ENCODE measurements at regions not wholly inside any gene's neighbourhood (a gene's known extent, or its start where the extent isn't known, plus 50 kb on each side); places are given as distances from the start of the nearest gene placed in this dataset.

GRCh38 chr18:28715206-28715605 is 538.3 kb upstream of the CDH2 start:
- H3K4me2 ChIP-seq (ENCODE audit: low read length), result no peak overlapping the region
- no peak overlapping the region for H2BK5ac ChIP-seq (ENCODE audit: low read depth, low read length, poor library complexity)
- H3K4me1 ChIP-seq (ENCODE audit: control insufficient read depth in 1 of 2, insufficient read depth in 2 of 2, low read length in 2 of 2), result peaks cover 0 to 1% of the 10 kb centered on the region in 2 experiments
- H4K91ac ChIP-seq (ENCODE audit: low read depth, low read length), result no peak overlapping the region
- H3K23ac ChIP-seq (ENCODE audit: low read length), result no peak overlapping the region
- no peaks in the 10 kb centered on the region for H3K79me1 ChIP-seq (ENCODE audit: low read length)
- H2BK12ac ChIP-seq (ENCODE audit: low read length), result no peak overlapping the region
- H3K79me2 ChIP-seq (ENCODE audit: control insufficient read depth, insufficient read depth, low read length, poor library complexity), result no peaks in the 10 kb centered on the region
- H4K8ac ChIP-seq (ENCODE audit: low read depth, low read length), result no peak overlapping the region
- H3K27me3 ChIP-seq (ENCODE audit: insufficient read depth, low read length), result no peaks in the 10 kb centered on the region
- no peak overlapping the region for H3K4ac ChIP-seq (ENCODE audit: low read depth, low read length)
- H3K9ac ChIP-seq (ENCODE audit: low read length), result no peak overlapping the region
- no peak overlapping the region for H3K14ac ChIP-seq (ENCODE audit: low read length)
- H3K4me3 ChIP-seq (ENCODE audit: low read depth, low read length), result no peak overlapping the region
- no peaks in the 10 kb centered on the region for H3K36me3 ChIP-seq (ENCODE audit: control insufficient read depth in 1 of 2, insufficient read depth in 2 of 2, low read length in 2 of 2)
- DNase-seq, result no peak
- H3K9me3 ChIP-seq (ENCODE audit: insufficient read depth, low read depth, low read length), result no peaks in the 10 kb centered on the region
- H3K27ac ChIP-seq (ENCODE audit: low read depth, low read length), result no peak overlapping the region
- no peak overlapping the region for H2AFZ ChIP-seq (ENCODE audit: insufficient read depth, low read length, poor library complexity)
- no peak overlapping the region for H2AK5ac ChIP-seq (ENCODE audit: low read length)
- no peak overlapping the region for H2BK120ac ChIP-seq (ENCODE audit: insufficient read depth, low read length, poor library complexity)
- no peak overlapping the region for H4K12ac ChIP-seq (ENCODE audit: low read depth, low read length)
- H3K18ac ChIP-seq (ENCODE audit: low read length), result no peak overlapping the region
- no CpG with 5 or more reads among the region's 1 CpG for WGBS (ENCODE audit: extremely low coverage, insufficient coverage, insufficient read length)

GRCh38 chr18:28714498-28714897 is 537.6 kb upstream of the CDH2 start:
- H2BK120ac ChIP-seq (ENCODE audit: insufficient read depth, low read length, poor library complexity), result no peak overlapping the region
- no peak overlapping the region for H2AK5ac ChIP-seq (ENCODE audit: low read length)
- no peaks in the 10 kb centered on the region for H3K36me3 ChIP-seq (ENCODE audit: control insufficient read depth in 1 of 2, insufficient read depth in 2 of 2, low read length in 2 of 2)
- no peaks in the 10 kb centered on the region for H3K9me3 ChIP-seq (ENCODE audit: insufficient read depth, low read depth, low read length)
- no peak overlapping the region for H3K27ac ChIP-seq (ENCODE audit: low read depth, low read length)
- no peak overlapping the region for H4K91ac ChIP-seq (ENCODE audit: low read depth, low read length)
- H3K18ac ChIP-seq (ENCODE audit: low read length), result no peak overlapping the region
- H2BK12ac ChIP-seq (ENCODE audit: low read length), result no peak overlapping the region
- H2BK5ac ChIP-seq (ENCODE audit: low read depth, low read length, poor library complexity), result no peak overlapping the region
- no peaks in the 10 kb centered on the region for H3K79me2 ChIP-seq (ENCODE audit: control insufficient read depth, insufficient read depth, low read length, poor library complexity)
- H3K9ac ChIP-seq (ENCODE audit: low read length), result no peak overlapping the region
- H3K4me1 ChIP-seq (ENCODE audit: control insufficient read depth in 1 of 2, insufficient read depth in 2 of 2, low read length in 2 of 2), result peaks cover 0 to 1% of the 10 kb centered on the region in 2 experiments
- no peaks in the 10 kb centered on the region for H3K79me1 ChIP-seq (ENCODE audit: low read length)
- DNase-seq, result no peak
- no peak overlapping the region for H4K12ac ChIP-seq (ENCODE audit: low read depth, low read length)
- H3K4me3 ChIP-seq (ENCODE audit: low read depth, low read length), result no peak overlapping the region
- H3K4me2 ChIP-seq (ENCODE audit: low read length), result no peak overlapping the region
- no peak overlapping the region for H4K8ac ChIP-seq (ENCODE audit: low read depth, low read length)
- H3K14ac ChIP-seq (ENCODE audit: low read length), result no peak overlapping the region
- H3K23ac ChIP-seq (ENCODE audit: low read length), result no peak overlapping the region
- no peak overlapping the region for H3K4ac ChIP-seq (ENCODE audit: low read depth, low read length)
- no peak overlapping the region for H2AFZ ChIP-seq (ENCODE audit: insufficient read depth, low read length, poor library complexity)
- H3K27me3 ChIP-seq (ENCODE audit: insufficient read depth, low read length), result no peaks in the 10 kb centered on the region

- Histone ChIP-seq H3K79me1 (ENCODE audit: low read length) (no peaks in the 10 kb centered on the region), H3K27ac (ENCODE audit: low read depth, low read length) (no peak overlapping the region), H4K12ac (ENCODE audit: low read depth, low read length) (no peak overlapping the region), H2AK5ac (ENCODE audit: low read length) (no peak overlapping the region), H3K4me1 (ENCODE audit: control insufficient read depth in 1 of 2, insufficient read depth in 2 of 2, low read length in 2 of 2) (peaks cover 0 to 1% of the 10 kb centered on the region in 2 experiments), H2BK12ac (ENCODE audit: low read length) (no peak overlapping the region), H3K79me2 (ENCODE audit: control insufficient read depth, insufficient read depth, low read length, poor library complexity) (no peaks in the 10 kb centered on the region), H2BK120ac (ENCODE audit: insufficient read depth, low read length, poor library complexity) (no peak overlapping the region), H3K23ac (ENCODE audit: low read length) (no peak overlapping the region), H2AFZ (ENCODE audit: insufficient read depth, low read length, poor library complexity) (no peak overlapping the region), H4K91ac (ENCODE audit: low read depth, low read length) (no peak overlapping the region), H3K4ac (ENCODE audit: low read depth, low read length) (no peak overlapping the region), H3K9me3 (ENCODE audit: insufficient read depth, low read depth, low read length) (no peaks in the 10 kb centered on the region), H3K9ac (ENCODE audit: low read length) (no peak overlapping the region), H3K4me2 (ENCODE audit: low read length) (no peak overlapping the region), H2BK5ac (ENCODE audit: low read depth, low read length, poor library complexity) (no peak overlapping the region), H4K8ac (ENCODE audit: low read depth, low read length) (no peak overlapping the region), H3K36me3 (ENCODE audit: control insufficient read depth in 1 of 2, insufficient read depth in 2 of 2, low read length in 2 of 2) (no peaks in the 10 kb centered on the region), H3K14ac (ENCODE audit: low read length) (no peak overlapping the region), H3K4me3 (ENCODE audit: low read depth, low read length) (no peak overlapping the region), H3K18ac (ENCODE audit: low read length) (no peak overlapping the region), H3K27me3 (ENCODE audit: insufficient read depth, low read length) (no peaks in the 10 kb centered on the region)
- DNase-seq, result no peak
- WGBS (ENCODE audit: extremely low coverage, insufficient coverage, insufficient read length), result no CpG with 5 or more reads among the region's 4 CpGs
Measured at GRCh38 chr18:28712796-28713425, 536.0 kb upstream of the CDH2 start.

GRCh38 chr18:28712172-28712571 is 535.2 kb upstream of the CDH2 start:
- no CpG with 5 or more reads among the region's 1 CpG for WGBS (ENCODE audit: extremely low coverage, insufficient coverage, insufficient read length)
- Histone ChIP-seq H2AK5ac (ENCODE audit: low read length) (no peak overlapping the region), H4K91ac (ENCODE audit: low read depth, low read length) (no peak overlapping the region), H4K12ac (ENCODE audit: low read depth, low read length) (no peak overlapping the region), H3K79me1 (ENCODE audit: low read length) (no peaks in the 10 kb centered on the region), H2BK12ac (ENCODE audit: low read length) (no peak overlapping the region), H3K23ac (ENCODE audit: low read length) (no peak overlapping the region), H3K4ac (ENCODE audit: low read depth, low read length) (no peak overlapping the region), H3K14ac (ENCODE audit: low read length) (no peak overlapping the region), H3K18ac (ENCODE audit: low read length) (no peak overlapping the region), H3K79me2 (ENCODE audit: control insufficient read depth, insufficient read depth, low read length, poor library complexity) (no peaks in the 10 kb centered on the region), H3K27me3 (ENCODE audit: insufficient read depth, low read length) (no peaks in the 10 kb centered on the region), H4K8ac (ENCODE audit: low read depth, low read length) (no peak overlapping the region), H3K4me1 (ENCODE audit: control insufficient read depth in 1 of 2, insufficient read depth in 2 of 2, low read length in 2 of 2) (peaks cover 0 to 1% of the 10 kb centered on the region in 2 experiments), H2AFZ (ENCODE audit: insufficient read depth, low read length, poor library complexity) (no peak overlapping the region), H2BK120ac (ENCODE audit: insufficient read depth, low read length, poor library complexity) (no peak overlapping the region), H3K9ac (ENCODE audit: low read length) (no peak overlapping the region), H3K9me3 (ENCODE audit: insufficient read depth, low read depth, low read length) (no peaks in the 10 kb centered on the region), H3K36me3 (ENCODE audit: control insufficient read depth in 1 of 2, insufficient read depth in 2 of 2, low read length in 2 of 2) (no peaks in the 10 kb centered on the region), H3K4me3 (ENCODE audit: low read depth, low read length) (no peak overlapping the region), H3K27ac (ENCODE audit: low read depth, low read length) (no peak overlapping the region), H3K4me2 (ENCODE audit: low read length) (no peak overlapping the region), H2BK5ac (ENCODE audit: low read depth, low read length, poor library complexity) (no peak overlapping the region)
- no peak for DNase-seq
